ENCODE measurements at regions not wholly inside any gene's neighbourhood (a gene's known extent, or its start where the extent isn't known, plus 50 kb on each side); places are given as distances from the start of the nearest gene placed in this dataset.

GRCh38 chr5:30781643-30782042 lies 411.8 kb upstream of the CDH6 start:
- WGBS, 3 donors, result 52 to 70% (median 57%) methylated on average over 2 of the region's 2 CpGs
- Histone ChIP-seq H3K36me3 (no peaks in the 10 kb centered on the region), H3K27ac (no peak overlapping the region), H3K9me3 (no peaks in the 10 kb centered on the region), H3K27me3 (no peaks in the 10 kb centered on the region), H3K4me1 (ENCODE audit: insufficient read depth) (no peaks in the 10 kb centered on the region), H3K4me3 (no peak overlapping the region)
- TF ChIP-seq, protein P1, sequence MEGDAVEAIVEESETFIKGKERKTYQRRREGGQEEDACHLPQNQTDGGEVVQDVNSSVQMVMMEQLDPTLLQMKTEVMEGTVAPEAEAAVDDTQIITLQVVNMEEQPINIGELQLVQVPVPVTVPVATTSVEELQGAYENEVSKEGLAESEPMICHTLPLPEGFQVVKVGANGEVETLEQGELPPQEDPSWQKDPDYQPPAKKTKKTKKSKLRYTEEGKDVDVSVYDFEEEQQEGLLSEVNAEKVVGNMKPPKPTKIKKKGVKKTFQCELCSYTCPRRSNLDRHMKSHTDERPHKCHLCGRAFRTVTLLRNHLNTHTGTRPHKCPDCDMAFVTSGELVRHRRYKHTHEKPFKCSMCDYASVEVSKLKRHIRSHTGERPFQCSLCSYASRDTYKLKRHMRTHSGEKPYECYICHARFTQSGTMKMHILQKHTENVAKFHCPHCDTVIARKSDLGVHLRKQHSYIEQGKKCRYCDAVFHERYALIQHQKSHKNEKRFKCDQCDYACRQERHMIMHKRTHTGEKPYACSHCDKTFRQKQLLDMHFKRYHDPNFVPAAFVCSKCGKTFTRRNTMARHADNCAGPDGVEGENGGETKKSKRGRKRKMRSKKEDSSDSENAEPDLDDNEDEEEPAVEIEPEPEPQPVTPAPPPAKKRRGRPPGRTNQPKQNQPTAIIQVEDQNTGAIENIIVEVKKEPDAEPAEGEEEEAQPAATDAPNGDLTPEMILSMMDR (IDR thresholded peaks at IDR 0.05), result no peak
- no peak for TF ChIP-seq POLR2A (IDR thresholded peaks at IDR 0.05)
- TF ChIP-seq EP300 (IDR thresholded peaks at IDR 0.05), result no peak
- no peak for DNase-seq
- intact Hi-C loops (cut with DNase I), result no loop called here

- DNase-seq, result no peak
- Histone ChIP-seq H3K4me1 (ENCODE audit: insufficient read depth) (no peaks in the 10 kb centered on the region), H3K4me3 (no peak overlapping the region), H3K27me3 (no peaks in the 10 kb centered on the region), H3K36me3 (no peaks in the 10 kb centered on the region), H3K27ac (no peak overlapping the region), H3K9me3 (no peaks in the 10 kb centered on the region)
- intact Hi-C loops (cut with DNase I), result no loop called here
- WGBS, 3 donors, result 9 to 24% (median 17%) methylated on average over 1 of the region's 1 CpG
- TF ChIP-seq EP300 (IDR thresholded peaks at IDR 0.05) (no peak), POLR2A (IDR thresholded peaks at IDR 0.05) (no peak)
- TF ChIP-seq, protein P1 (IDR thresholded peaks at IDR 0.05), result no peak
Measured at GRCh38 chr5:30768056-30768690, 425.3 kb upstream of the CDH6 start.

DNA sequence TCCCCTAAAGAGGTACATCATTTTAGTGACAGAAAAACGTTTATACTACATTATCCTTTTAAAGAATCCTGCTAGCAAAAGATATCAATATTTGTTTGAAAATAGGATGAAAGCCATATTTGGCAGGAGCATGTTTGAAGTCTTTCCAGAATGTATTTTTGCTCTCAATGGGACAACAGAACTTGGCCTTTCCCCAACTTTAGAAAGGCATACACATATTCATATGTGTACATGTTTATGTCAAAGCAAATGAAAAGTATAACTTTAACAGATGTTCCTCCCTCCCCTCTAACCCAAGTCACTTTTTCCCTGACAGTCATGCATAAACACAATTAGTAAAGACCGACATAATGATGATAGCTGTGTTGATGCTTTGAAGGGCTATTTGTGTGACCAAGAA lies 427.8 kb upstream of the CDH6 start:
- intact Hi-C loops (cut with DNase I), result no loop called here
- 6 to 18% (median 10%) methylated on average over 2 of the region's 2 CpGs for WGBS, 3 donors
- H3K4me3 ChIP-seq, result no peak overlapping the region
- H3K4me1 ChIP-seq (ENCODE audit: insufficient read depth), result no peaks in the 10 kb centered on the region
- H3K27ac ChIP-seq, result no peak overlapping the region
- no peaks in the 10 kb centered on the region for H3K27me3 ChIP-seq
- no peaks in the 10 kb centered on the region for H3K9me3 ChIP-seq
- no peaks in the 10 kb centered on the region for H3K36me3 ChIP-seq
- TF ChIP-seq EP300 (IDR thresholded peaks at IDR 0.05) (no peak), POLR2A (IDR thresholded peaks at IDR 0.05) (no peak)
- TF ChIP-seq, protein P1 (IDR thresholded peaks at IDR 0.05), result no peak
- DNase-seq, result no peak

DNA sequence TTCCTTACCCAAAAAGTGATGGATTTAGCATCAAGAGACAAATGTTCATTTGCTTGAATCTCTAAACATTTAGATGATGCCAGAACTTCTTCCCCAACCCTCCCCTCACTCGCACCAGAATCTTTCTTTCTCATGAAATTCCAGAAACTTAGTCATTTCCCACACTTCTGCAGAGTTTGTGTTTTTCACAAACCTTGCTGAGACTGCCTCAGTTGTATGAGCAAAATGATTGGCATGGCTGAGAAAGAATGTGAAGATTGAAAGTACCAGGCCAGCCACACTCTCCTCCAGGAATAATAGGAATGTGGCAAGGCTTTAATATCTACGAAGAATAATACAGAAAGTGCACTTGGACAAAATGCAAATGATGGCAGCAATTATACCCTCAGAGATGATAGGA lies 428.3 kb upstream of the CDH6 start:
- intact Hi-C loops (cut with DNase I), result no loop called here
- WGBS, 3 donors, result 15 to 20% (median 20%) methylated on average over 2 of the region's 2 CpGs
- H3K4me3 ChIP-seq, result no peak overlapping the region
- no peaks in the 10 kb centered on the region for H3K4me1 ChIP-seq (ENCODE audit: insufficient read depth)
- no peaks in the 10 kb centered on the region for H3K27me3 ChIP-seq
- no peak for TF ChIP-seq POLR2A (IDR thresholded peaks at IDR 0.05)
- TF ChIP-seq, protein P1 (IDR thresholded peaks at IDR 0.05), result no peak
- no peak for TF ChIP-seq EP300 (IDR thresholded peaks at IDR 0.05)
- no peak overlapping the region for H3K27ac ChIP-seq
- DNase-seq, result no peak
- H3K36me3 ChIP-seq, result no peaks in the 10 kb centered on the region
- H3K9me3 ChIP-seq, result no peaks in the 10 kb centered on the region

Measured in ovary (tissue), 7 donors.